ENCODE measurements at regions not wholly inside any gene's neighbourhood (a gene's known extent, or its start where the extent isn't known, plus 50 kb on each side); places are given as distances from the start of the nearest gene placed in this dataset.

GRCh38 chr12:96141216-96141912 lies 52.8 kb upstream of the ELK3 start:
- Histone ChIP-seq H3K27ac (no peak overlapping the region), H3K9ac (ENCODE audit: insufficient read length) (no peak overlapping the region), H3K4me3 (no peak overlapping the region), H3K36me3 (ENCODE audit: insufficient read depth, low read length) (no peaks in the 10 kb centered on the region), H3K9me3 (ENCODE audit: low read depth, low read length) (no peaks in the 10 kb centered on the region)
- DNase-seq (ENCODE audit: low read depth, low spot score), result no peak
- TF ChIP-seq FOXP2 (optimal IDR thresholded peaks at IDR 0.05; ENCODE audit: control extremely low read depth, extremely low read length, insufficient read depth) (no peak), EZH2 (IDR thresholded peaks at IDR 0.05) (no peak), POLR2AphosphoS5 (IDR thresholded peaks at IDR 0.05; ENCODE audit: borderline replicate concordance, low read depth, low read length) (no peak)

GRCh38 chr12:96143392-96143791 lies 50.8 kb upstream of the ELK3 start:
- no peaks in the 10 kb centered on the region for H3K36me3 ChIP-seq (ENCODE audit: insufficient read depth, low read length)
- no peak for DNase-seq (ENCODE audit: low read depth, low spot score)
- no peak overlapping the region for H3K4me3 ChIP-seq
- TF ChIP-seq EZH2 (IDR thresholded peaks at IDR 0.05), result no peak
- TF ChIP-seq FOXP2 (optimal IDR thresholded peaks at IDR 0.05; ENCODE audit: control extremely low read depth, extremely low read length, insufficient read depth), result no peak
- no peak for TF ChIP-seq POLR2AphosphoS5 (IDR thresholded peaks at IDR 0.05; ENCODE audit: borderline replicate concordance, low read depth, low read length)
- H3K27ac ChIP-seq, result no peak overlapping the region
- H3K9ac ChIP-seq (ENCODE audit: insufficient read length), result no peak overlapping the region
- no peaks in the 10 kb centered on the region for H3K9me3 ChIP-seq (ENCODE audit: low read depth, low read length)

- Histone ChIP-seq H3K27ac (no peak overlapping the region), H3K9ac (ENCODE audit: insufficient read length) (no peak overlapping the region), H3K9me3 (ENCODE audit: low read depth, low read length) (no peaks in the 10 kb centered on the region), H3K4me3 (no peak overlapping the region), H3K36me3 (ENCODE audit: insufficient read depth, low read length) (no peaks in the 10 kb centered on the region)
- DNase-seq (ENCODE audit: low read depth, low spot score), result no peak
- no peak for TF ChIP-seq FOXP2 (optimal IDR thresholded peaks at IDR 0.05; ENCODE audit: control extremely low read depth, extremely low read length, insufficient read depth)
These were observed 50.2 kb upstream of the ELK3 start for GRCh38 chr12:96143827-96144565.

All from SK-N-MC (cell line).